Mesenchymal stem cell (in vitro differentiated cells and primary cell): ENCODE measurements at regions not wholly inside any gene's neighbourhood (a gene's known extent, or its start where the extent isn't known, plus 50 kb on each side); places are given as distances from the start of the nearest gene placed in this dataset.

Source experiments
- DNase-seq: peaks from one replicate; pipeline ENCODE4 v3.0.0-alpha.2; 2013
- H2AFZ ChIP-seq: one replicate; pipeline ENCODE4 v1.6.1; 2013; ENCODE audit warnings: low read depth, mild to moderate bottlenecking, control low read depth, inconsistent platforms, low read length, moderate library complexity
- H2AK5ac ChIP-seq: 2 replicates; pipeline ENCODE4 v1.6.1; 2013; ENCODE audit warnings: low read length, moderate library complexity, mild to moderate bottlenecking, inconsistent platforms; ENCODE audit not compliant: severe bottlenecking
- H2BK120ac ChIP-seq: one replicate; pipeline ENCODE4 v1.6.1; 2013; ENCODE audit warnings: low read depth, mild to moderate bottlenecking, inconsistent platforms, low read length, moderate library complexity
- H2BK12ac ChIP-seq, 2 experiments: one replicate each; pipeline ENCODE4 v1.6.1; 2013; ENCODE audit warnings: inconsistent platforms in 2 of 2, low read length in 2 of 2, mild to moderate bottlenecking in 2 of 2, moderate library complexity in 2 of 2, control low read depth in 1 of 2
- H2BK15ac ChIP-seq: one replicate; pipeline ENCODE4 v1.6.1; 2013; ENCODE audit warnings: mild to moderate bottlenecking, low read depth, inconsistent platforms; ENCODE audit not compliant: poor library complexity, severe bottlenecking
- H2BK5ac ChIP-seq: 2 replicates; pipeline ENCODE4 v1.6.1; 2013; ENCODE audit warnings: low read depth, mild to moderate bottlenecking, low read length, control low read depth, inconsistent platforms; ENCODE audit not compliant: poor library complexity, severe bottlenecking
- H3K14ac ChIP-seq, 2 experiments: one replicate each; pipeline ENCODE4 v1.6.1; 2013; ENCODE audit warnings: inconsistent platforms in 2 of 2, low read length in 2 of 2, control low read depth in 1 of 2, mild to moderate bottlenecking in 1 of 2, moderate library complexity in 1 of 2
- H3K18ac ChIP-seq, 2 experiments: one replicate each; pipeline ENCODE4 v1.6.1; 2013; ENCODE audit warnings: inconsistent platforms in 2 of 2, low read length in 2 of 2, control low read depth in 1 of 2, low read depth in 1 of 2, mild to moderate bottlenecking in 1 of 2
- H3K23ac ChIP-seq, 2 experiments: one replicate each; pipeline ENCODE4 v1.6.1; 2013; ENCODE audit warnings: inconsistent platforms in 2 of 2, low read length in 2 of 2, mild to moderate bottlenecking in 2 of 2, moderate library complexity in 2 of 2, control low read depth in 1 of 2
- H3K27ac ChIP-seq: 2 replicates; pipeline ENCODE4 v1.5.1; 2013; ENCODE audit warnings: mild to moderate bottlenecking, moderate library complexity, low read length, control low read depth, inconsistent platforms; ENCODE audit not compliant: poor library complexity, severe bottlenecking
- H3K27me3 ChIP-seq, 2 experiments: 2 replicates each; pipeline versions ENCODE4 v1.6.1 to v1.7.0; 2013; ENCODE audit warnings: low read length in 2 of 2, mild to moderate bottlenecking in 2 of 2, moderate library complexity in 2 of 2, control low read depth in 1 of 2, inconsistent platforms in 1 of 2; ENCODE audit not compliant: control insufficient read depth in 1 of 2, insufficient read depth in 1 of 2
- H3K36me3 ChIP-seq, 2 experiments: 2 replicates each; pipeline versions ENCODE4 v1.6.1 to v1.7.0; 2013; ENCODE audit warnings: low read length in 2 of 2, control low read depth in 1 of 2, inconsistent platforms in 1 of 2, low read depth in 1 of 2, mild to moderate bottlenecking in 1 of 2; ENCODE audit not compliant: insufficient read depth in 2 of 2, control insufficient read depth in 1 of 2
- H3K4ac ChIP-seq, 2 experiments: one replicate each; pipeline ENCODE4 v1.6.1; 2013; ENCODE audit warnings: inconsistent platforms in 2 of 2, low read length in 2 of 2, mild to moderate bottlenecking in 2 of 2, moderate library complexity in 2 of 2, control low read depth in 1 of 2, low read depth in 1 of 2
- H3K4me1 ChIP-seq: 2 replicates; pipeline ENCODE4 v1.6.1; 2013; ENCODE audit warnings: low read depth, low read length, control low read depth; ENCODE audit not compliant: control insufficient read depth, insufficient read depth
- H3K4me2 ChIP-seq: 2 replicates; pipeline ENCODE4 v1.6.1; 2013; ENCODE audit warnings: low read length, mild to moderate bottlenecking, inconsistent platforms; ENCODE audit not compliant: poor library complexity, severe bottlenecking
- H3K4me3 ChIP-seq, 2 experiments: 2 replicates each; pipeline versions ENCODE4 v1.5.1 to v1.7.0; 2013; ENCODE audit warnings: low read length in 2 of 2, mild to moderate bottlenecking in 2 of 2, control low read depth in 1 of 2, low read depth in 1 of 2; ENCODE audit not compliant: insufficient read depth in 1 of 2
- H3K79me1 ChIP-seq: replicated peaks from 2 replicates; pipeline ENCODE4 v1.6.1; 2013; ENCODE audit warnings: mild to moderate bottlenecking, control low read depth, low read length, inconsistent platforms; ENCODE audit not compliant: poor library complexity, severe bottlenecking
- H3K9ac ChIP-seq: 2 replicates; pipeline ENCODE4 v1.7.0; 2013; ENCODE audit warnings: mild to moderate bottlenecking, low read length, moderate library complexity
- H3K9me3 ChIP-seq: 2 replicates; pipeline ENCODE4 v1.7.0; 2013; ENCODE audit warnings: mild to moderate bottlenecking, low read length; ENCODE audit not compliant: control insufficient read depth
- H4K8ac ChIP-seq: one replicate; pipeline ENCODE4 v1.6.1; 2013; ENCODE audit warnings: inconsistent platforms, mild to moderate bottlenecking, low read length, moderate library complexity
- H4K91ac ChIP-seq: one replicate; pipeline ENCODE4 v1.6.1; 2013; ENCODE audit warnings: mild to moderate bottlenecking, low read length, inconsistent platforms
- WGBS: methylation state at CpG from one replicate; pipeline ENCODE4 v1.1.7; 2013; ENCODE audit warnings: mixed read lengths; 5-methylcytosine and 5-hydroxymethylcytosine counted together

DNA sequence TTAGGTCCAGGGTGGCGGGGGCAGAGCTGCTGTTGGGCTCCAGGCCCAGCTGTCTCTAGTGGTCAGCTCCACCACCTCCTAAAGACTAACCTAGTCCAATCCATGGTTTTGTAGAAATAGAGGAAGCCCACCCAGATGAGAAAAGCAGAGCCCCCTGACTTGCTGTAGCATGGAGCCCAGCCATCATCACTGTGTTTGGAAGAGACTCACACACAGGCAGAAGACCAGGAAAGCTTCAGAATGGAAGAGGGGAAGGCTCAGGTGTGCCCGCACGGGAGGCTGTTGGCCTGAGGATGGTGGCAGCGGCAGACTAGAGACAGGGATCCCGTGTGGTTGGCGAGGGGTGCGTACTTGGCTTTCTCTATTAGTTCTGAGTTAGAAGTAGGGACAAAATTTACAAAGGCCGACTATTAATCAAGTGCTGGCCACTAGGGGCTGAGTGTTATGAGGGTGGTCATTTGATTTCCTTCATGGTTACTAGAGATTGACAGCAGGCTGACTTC is 193.2 kb upstream of the SOX1 start:
- Histone ChIP-seq H2BK120ac (no peak overlapping the region), H3K4me3 (no peak overlapping the region), H2BK12ac (no peak overlapping the region), H4K91ac (no peak overlapping the region), H2AK5ac (no peak overlapping the region), H3K4me2 (no peak overlapping the region), H3K23ac (no peak overlapping the region), H3K9me3 (peaks cover 3% of the 10 kb centered on the region), H3K9ac (no peak overlapping the region), H3K4me1 (no peaks in the 10 kb centered on the region), H3K14ac (no peak overlapping the region), H2BK5ac (no peak overlapping the region), H3K27ac (no peak overlapping the region), H2BK15ac (no peak overlapping the region), H3K4ac (no peak overlapping the region), H3K18ac (no peak overlapping the region), H3K36me3 (no peaks in the 10 kb centered on the region), H2AFZ (no peak overlapping the region), H3K79me1 (no peaks in the 10 kb centered on the region), H3K27me3 (no peaks in the 10 kb centered on the region), H4K8ac (no peak overlapping the region)
- DNase-seq = no peak
- 82% methylated on average over 8 of the region's 8 CpGs for WGBS

DNA sequence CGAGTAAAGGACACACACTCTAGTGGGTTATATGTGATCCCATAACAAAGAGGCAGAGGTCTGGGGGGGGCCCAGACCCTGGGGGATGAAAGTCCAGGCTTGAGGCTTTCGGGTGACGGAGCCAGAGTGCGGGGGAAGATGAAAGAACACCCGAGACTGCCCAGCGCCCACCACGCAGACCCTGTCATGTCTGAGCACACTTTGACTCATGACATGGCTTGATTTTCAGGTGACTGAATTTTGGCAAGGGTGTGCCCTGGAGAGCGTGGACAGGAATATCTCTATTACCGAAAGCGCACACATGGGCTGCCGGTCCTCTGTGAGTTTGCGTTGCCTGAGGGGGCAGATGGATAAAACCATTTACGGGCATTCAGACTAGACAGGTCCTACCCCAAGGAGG is 192.0 kb upstream of the SOX1 start:
- no peaks in the 10 kb centered on the region for H3K4me1 ChIP-seq
- no peak overlapping the region for H3K4ac ChIP-seq
- no peak overlapping the region for H3K18ac ChIP-seq
- no peaks in the 10 kb centered on the region for H3K9me3 ChIP-seq
- no peaks in the 10 kb centered on the region for H3K36me3 ChIP-seq
- H3K23ac ChIP-seq = no peak overlapping the region
- no peak overlapping the region for H2BK120ac ChIP-seq
- 92% methylated on average over 13 of the region's 13 CpGs for WGBS
- H4K91ac ChIP-seq = no peak overlapping the region
- H3K4me3 ChIP-seq = no peak overlapping the region
- H3K27ac ChIP-seq = no peak overlapping the region
- H4K8ac ChIP-seq = no peak overlapping the region
- H2BK5ac ChIP-seq = no peak overlapping the region
- no peak overlapping the region for H2BK15ac ChIP-seq
- no peak overlapping the region for H2AK5ac ChIP-seq
- no peaks in the 10 kb centered on the region for H3K27me3 ChIP-seq
- H2BK12ac ChIP-seq = no peak overlapping the region
- H3K79me1 ChIP-seq = no peaks in the 10 kb centered on the region
- H3K4me2 ChIP-seq = no peak overlapping the region
- no peak overlapping the region for H2AFZ ChIP-seq
- no peak overlapping the region for H3K9ac ChIP-seq
- DNase-seq = no peak
- H3K14ac ChIP-seq = no peak overlapping the region

DNA sequence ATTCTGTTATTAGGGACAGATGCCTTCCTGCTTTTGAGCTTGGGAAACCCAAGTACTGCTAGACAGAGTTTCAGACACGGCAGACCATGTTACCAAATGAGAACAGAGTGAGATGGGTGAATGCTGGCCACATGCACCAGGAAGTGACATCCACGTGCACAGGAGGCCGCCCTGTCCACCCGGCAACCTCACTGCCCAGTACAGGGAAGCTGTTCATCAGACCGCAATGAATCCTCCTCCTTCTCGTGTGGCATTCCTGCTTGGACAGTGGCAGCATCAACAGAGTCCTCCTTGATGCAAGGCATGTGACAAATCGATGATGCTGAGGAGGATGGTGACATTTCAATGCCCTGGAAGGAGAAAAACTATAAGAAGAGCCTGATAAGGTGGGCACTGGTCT is 191.0 kb upstream of the SOX1 start:
- H2BK5ac ChIP-seq = no peak overlapping the region
- no peak overlapping the region for H3K4me3 ChIP-seq
- H2BK120ac ChIP-seq = no peak overlapping the region
- no peak overlapping the region for H3K27ac ChIP-seq
- H2AFZ ChIP-seq = no peak overlapping the region
- no peak overlapping the region for H2BK15ac ChIP-seq
- no peak overlapping the region for H3K23ac ChIP-seq
- H4K91ac ChIP-seq = no peak overlapping the region
- no peaks in the 10 kb centered on the region for H3K9me3 ChIP-seq
- DNase-seq = no peak
- no peaks in the 10 kb centered on the region for H3K4me1 ChIP-seq
- H3K4me2 ChIP-seq = no peak overlapping the region
- no peak overlapping the region for H2BK12ac ChIP-seq
- no peaks in the 10 kb centered on the region for H3K79me1 ChIP-seq
- WGBS = 76% methylated on average over 7 of the region's 7 CpGs
- H3K36me3 ChIP-seq = no peaks in the 10 kb centered on the region
- H4K8ac ChIP-seq = no peak overlapping the region
- no peak overlapping the region for H3K9ac ChIP-seq
- no peak overlapping the region for H3K18ac ChIP-seq
- H3K4ac ChIP-seq = no peak overlapping the region
- H2AK5ac ChIP-seq = no peak overlapping the region
- no peak overlapping the region for H3K14ac ChIP-seq
- no peaks in the 10 kb centered on the region for H3K27me3 ChIP-seq

DNA sequence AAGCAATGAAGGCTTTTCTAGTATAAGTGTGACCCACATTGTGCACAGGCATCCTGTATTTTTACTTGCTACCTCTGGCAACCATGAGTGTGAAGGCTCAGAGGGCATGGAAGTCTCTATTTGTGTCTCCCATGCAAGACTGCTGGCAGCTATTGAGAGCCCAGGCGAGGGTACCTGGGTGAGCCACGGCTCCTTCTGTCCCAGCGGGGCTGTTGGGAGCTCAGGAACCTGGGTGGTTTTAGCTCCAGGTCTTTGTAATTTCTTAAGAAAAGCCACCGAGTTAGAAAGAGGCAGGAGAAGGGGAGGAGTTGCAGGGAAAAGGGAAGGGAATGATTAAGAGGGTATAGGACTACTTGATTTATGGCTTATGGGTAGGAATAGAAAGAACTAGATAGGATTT is 190.4 kb upstream of the SOX1 start:
- WGBS = 66% methylated on average over 4 of the region's 4 CpGs
- Histone ChIP-seq H3K4ac (no peak overlapping the region), H2BK15ac (no peak overlapping the region), H4K8ac (no peak overlapping the region), H2BK12ac (no peak overlapping the region), H2BK120ac (no peak overlapping the region), H3K9ac (no peak overlapping the region), H2AFZ (no peak overlapping the region), H3K9me3 (no peaks in the 10 kb centered on the region), H3K27me3 (no peaks in the 10 kb centered on the region), H3K18ac (no peak overlapping the region), H3K4me1 (no peaks in the 10 kb centered on the region), H3K14ac (no peak overlapping the region), H3K4me3 (no peak overlapping the region), H3K79me1 (no peaks in the 10 kb centered on the region), H3K36me3 (no peaks in the 10 kb centered on the region), H3K23ac (no peak overlapping the region), H4K91ac (no peak overlapping the region), H3K4me2 (no peak overlapping the region), H2AK5ac (no peak overlapping the region), H2BK5ac (no peak overlapping the region), H3K27ac (no peak overlapping the region)
- DNase-seq = no peak
